GM12873 (cell line): ENCODE measurements at regions not wholly inside any gene's neighbourhood (a gene's known extent, or its start where the extent isn't known, plus 50 kb on each side); places are given as distances from the start of the nearest gene placed in this dataset.

Experiments used
- TF ChIP-seq, protein P1 (sequence below): IDR thresholded peaks from 2 replicates; pipeline ENCODE4 v1.5.1; 2012; ENCODE audit warnings: low read depth, mild to moderate bottlenecking, moderate library complexity, low read length, control low read depth; ENCODE audit not compliant: insufficient read depth; ENCODE audit errors: missing control alignments

- TF ChIP-seq, protein P1, sequence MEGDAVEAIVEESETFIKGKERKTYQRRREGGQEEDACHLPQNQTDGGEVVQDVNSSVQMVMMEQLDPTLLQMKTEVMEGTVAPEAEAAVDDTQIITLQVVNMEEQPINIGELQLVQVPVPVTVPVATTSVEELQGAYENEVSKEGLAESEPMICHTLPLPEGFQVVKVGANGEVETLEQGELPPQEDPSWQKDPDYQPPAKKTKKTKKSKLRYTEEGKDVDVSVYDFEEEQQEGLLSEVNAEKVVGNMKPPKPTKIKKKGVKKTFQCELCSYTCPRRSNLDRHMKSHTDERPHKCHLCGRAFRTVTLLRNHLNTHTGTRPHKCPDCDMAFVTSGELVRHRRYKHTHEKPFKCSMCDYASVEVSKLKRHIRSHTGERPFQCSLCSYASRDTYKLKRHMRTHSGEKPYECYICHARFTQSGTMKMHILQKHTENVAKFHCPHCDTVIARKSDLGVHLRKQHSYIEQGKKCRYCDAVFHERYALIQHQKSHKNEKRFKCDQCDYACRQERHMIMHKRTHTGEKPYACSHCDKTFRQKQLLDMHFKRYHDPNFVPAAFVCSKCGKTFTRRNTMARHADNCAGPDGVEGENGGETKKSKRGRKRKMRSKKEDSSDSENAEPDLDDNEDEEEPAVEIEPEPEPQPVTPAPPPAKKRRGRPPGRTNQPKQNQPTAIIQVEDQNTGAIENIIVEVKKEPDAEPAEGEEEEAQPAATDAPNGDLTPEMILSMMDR = no peak
These were observed 286.0 kb downstream of the TRIB2 start for GRCh38 chr2:13002536-13003331.

DNA sequence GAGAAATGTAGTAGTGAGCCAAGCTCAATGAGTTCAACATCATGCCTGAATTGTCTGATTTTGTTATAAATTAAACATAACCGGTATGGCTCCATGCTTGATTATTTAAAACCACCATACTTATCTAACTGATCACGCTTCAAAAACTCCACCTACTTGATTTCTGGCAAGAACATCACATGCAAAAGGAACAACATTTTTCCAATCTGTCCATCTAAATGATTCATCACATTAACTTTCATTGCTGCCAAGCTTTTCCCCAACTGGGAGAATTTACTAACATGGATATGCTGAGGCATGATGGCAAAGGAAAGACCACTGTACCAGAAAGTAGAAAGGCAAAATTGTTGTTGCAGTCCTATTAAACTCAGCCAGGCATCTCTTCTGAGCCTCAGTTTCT lies 286.8 kb downstream of the TRIB2 start:
- TF ChIP-seq, protein P1 = no peak

GRCh38 chr2:13005048-13005447 lies 288.3 kb downstream of the TRIB2 start:
- TF ChIP-seq, protein P1 = no peak

DNA sequence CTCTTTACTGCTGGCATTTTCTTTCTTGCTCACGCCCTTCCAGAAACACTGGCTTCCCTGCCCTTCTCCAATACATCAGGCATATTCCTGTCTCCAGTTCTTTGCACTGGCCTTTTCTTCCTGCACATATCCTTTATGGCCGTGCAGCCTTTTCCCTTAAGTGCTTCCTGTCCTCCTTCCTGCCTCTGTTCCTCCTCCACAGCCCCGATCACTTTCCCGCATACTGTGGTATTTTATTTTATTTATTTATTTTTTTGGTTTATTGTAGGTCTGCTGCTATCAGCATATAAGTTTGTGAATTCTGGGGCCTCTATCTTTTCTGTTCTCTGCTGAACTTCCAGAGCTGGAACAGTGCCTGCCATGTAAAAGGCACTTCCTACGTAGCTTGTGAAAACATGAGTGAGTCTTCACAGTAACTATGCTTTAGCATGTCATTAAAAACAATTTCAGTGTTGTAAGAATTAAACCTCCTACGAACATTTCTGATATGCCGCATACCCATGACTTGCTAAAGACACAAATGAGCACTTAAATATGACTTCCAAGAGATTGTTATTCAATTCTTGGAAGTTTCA lies 289.1 kb downstream of the TRIB2 start:
- TF ChIP-seq, protein P1 = no peak

DNA sequence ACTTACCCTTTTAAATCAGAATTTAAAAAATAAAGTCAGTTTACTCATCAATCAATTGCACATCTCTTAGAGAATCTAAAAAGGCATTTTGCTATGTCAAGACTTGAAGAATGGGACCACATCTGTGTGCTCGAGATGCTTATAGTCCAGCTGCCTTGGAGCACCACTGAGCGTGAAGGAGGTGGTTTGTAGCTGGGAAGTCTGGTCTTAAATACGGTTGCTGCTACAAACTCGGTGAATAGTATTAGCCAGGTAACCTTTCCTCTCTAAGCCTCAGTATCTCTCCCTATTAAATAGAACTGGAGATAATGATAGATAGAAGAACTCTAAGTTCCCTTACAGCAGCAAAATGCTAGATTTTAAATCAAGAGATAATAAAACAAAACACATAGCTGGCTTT lies 289.7 kb downstream of the TRIB2 start:
- TF ChIP-seq, protein P1 = no peak

GRCh38 chr2:13006829-13007717 lies 290.3 kb downstream of the TRIB2 start:
- TF ChIP-seq, protein P1 = peak; percentile 79

- TF ChIP-seq, protein P1 = no peak
These were observed 292.4 kb downstream of the TRIB2 start for GRCh38 chr2:13009027-13009642.
